GM18867 (cell line): ENCODE measurements at regions not wholly inside any gene's neighbourhood (a gene's known extent, or its start where the extent isn't known, plus 50 kb on each side); places are given as distances from the start of the nearest gene placed in this dataset.
A peak's percentile ranks its signal among the peaks of the same experiment; 100 is the strongest.

Experiments
- ATAC-seq: cut with Tn5 transposase; IDR thresholded peaks from one replicate; pipeline ENCODE4 v1.9.1; 2021; ENCODE audit warnings: mild to moderate bottlenecking, moderate library complexity; ENCODE audit not compliant: unreplicated experiment

- ATAC-seq, result no peak
Observed at GRCh38 chr4:81963763-81964020, 410.1 kb downstream of the HNRNPD start.

DNA sequence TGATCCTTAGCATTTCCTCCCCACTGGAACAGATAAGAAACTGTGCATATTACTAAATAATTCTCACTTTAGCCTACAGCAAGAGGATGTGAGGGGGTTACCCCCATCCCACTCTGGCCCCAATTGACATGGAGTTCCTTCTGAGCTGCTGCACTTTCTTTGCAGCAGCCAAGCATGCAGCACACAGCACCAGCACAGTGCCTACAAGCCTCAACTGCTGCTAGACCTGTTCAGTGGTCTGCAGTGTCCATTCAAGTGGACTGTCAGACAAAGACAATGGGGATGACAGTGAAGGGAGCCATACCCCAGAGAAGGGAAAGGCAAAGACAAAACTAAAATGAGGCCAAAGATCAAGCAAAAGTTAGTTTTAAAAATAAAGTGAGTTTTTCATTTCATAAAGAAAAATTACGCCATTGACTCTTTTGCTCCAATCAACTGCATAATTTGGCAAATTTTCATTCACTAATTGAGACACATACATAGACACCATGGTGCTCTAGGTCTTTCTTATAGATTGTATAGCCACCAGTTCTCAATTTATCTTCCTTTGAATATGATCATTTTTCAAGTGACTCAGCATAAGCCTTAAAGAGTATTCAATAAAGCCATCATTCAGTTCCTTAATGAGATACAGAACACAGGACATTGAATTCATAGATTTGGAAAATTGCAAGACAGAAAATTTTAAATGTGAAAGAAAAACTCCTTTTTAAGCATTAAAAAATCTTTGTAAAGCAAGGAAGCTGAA is 410.6 kb downstream of the HNRNPD start:
- ATAC-seq, result no peak

GRCh38 chr4:81960961-81961360 is 412.8 kb downstream of the HNRNPD start:
- ATAC-seq, result no peak

DNA sequence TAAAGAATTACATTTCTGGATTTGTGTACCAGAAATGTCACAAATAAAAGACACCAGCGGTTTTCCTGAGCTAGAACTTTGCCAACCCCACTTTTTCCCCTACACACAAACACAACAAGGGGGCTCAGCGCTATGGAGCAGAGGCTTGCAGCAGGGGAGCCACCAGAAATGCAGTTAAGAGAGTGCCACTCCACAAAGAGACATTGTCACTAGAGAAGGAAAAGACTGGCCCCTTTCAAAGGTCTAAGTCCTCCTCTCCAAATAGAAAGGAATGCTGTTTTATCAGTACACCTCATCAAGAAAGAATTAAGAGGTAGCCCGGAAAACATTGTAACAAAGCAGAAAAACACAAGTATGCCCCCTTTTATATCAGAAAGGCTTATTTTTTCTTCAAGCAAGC is 419.5 kb downstream of the HNRNPD start:
- ATAC-seq, result no peak

DNA sequence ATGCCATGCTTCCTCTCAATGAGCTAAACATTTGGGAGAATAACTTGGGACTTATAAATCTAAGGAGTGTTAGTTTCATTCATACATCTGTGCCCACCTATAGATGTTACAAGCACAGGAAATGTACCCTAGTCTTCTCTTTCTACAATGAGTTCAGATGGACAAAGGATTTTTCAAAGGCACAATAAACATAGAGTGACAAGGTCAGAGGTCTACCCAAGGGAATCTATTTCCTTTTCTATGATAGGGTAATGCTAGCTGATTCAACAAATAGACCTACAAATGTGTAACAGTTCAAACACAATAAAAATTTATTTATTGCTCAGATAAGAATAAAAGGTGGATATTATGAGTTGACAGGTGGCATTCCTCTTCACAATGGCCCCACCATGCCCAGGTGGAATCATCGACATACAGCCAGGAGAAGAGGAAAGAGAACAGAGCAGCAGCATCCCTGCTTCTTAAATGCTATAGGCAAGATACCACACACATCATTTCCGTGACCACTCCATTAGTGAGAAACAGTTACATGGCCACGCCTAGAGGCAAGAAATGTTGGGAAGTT is 421.8 kb downstream of the HNRNPD start:
- ATAC-seq, result no peak

DNA sequence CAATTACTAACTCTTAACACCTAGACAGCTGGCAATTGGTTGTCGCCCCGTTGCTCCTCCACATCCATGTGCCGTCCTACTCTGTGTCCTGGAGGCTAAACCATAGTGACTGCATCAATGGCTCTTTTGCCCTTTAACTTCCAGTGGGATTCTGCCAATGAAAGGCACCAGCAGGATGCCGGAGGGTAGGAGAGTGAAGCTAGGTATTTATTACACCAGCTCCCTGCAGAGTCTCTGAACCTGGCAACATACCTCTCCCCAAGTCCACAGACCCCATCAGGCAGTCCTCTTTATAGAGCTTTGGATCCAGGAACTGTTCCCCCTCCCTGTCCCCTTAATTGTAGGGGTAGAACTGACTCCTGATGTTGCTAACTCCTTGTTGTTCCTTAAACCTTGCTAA is 426.8 kb downstream of the HNRNPD start:
- ATAC-seq, result no peak

DNA sequence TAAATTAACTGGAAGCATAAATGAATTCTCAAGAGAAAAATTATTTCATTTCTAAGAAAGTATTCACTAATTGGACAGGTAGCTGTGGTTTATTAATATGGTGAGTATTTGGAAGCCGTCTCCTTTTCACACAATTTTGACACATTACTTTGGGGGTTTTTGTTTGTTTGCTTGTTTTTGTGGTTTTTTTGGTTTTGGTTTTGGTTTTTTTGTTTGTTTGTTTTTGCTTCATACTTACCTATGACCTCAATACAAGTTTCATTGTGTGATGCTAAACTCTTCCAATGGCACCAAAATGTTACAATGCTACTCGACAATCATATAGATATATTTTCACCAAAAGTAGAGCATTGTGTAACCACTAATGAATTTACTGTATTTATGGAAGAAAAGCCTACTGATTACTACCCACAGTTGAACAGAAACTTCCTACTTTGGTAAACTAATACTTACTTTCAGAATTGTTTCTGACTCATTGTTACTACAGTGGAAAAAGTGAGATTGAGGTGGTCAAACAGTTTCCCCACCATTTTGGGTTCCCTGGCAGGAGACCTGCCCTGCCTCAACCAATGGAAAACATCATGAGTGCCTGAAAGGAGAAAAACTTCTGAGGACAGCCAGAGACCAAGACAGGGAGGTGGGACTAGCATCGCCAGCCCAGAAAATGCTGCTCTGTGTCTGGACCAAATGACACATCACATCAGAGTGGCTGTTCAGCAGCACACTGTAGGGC is 443.1 kb downstream of the HNRNPD start:
- peak; percentile 63 for ATAC-seq

DNA sequence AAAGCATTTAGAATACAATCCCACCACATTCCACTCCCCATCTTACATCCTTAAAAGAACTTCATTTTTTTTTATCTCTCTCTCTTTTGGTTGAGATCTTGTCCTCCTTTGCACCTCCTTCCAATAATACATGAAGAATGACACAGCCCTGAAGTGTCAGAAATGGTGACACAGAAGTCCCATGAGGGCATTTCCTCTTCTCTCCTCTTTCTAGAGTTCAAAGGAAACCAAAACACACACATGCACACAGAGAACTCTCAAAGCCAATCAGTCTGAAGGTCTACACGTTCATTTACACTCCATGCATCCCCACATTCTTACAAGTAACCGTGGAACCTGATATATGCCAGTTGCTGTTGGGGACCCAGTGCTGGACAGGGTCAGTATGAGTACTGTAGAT is 450.7 kb downstream of the HNRNPD start:
- no peak for ATAC-seq

- no peak for ATAC-seq
Observed at GRCh38 chr4:81922313-81922712, 450.6 kb upstream of the RASGEF1B start.

DNA sequence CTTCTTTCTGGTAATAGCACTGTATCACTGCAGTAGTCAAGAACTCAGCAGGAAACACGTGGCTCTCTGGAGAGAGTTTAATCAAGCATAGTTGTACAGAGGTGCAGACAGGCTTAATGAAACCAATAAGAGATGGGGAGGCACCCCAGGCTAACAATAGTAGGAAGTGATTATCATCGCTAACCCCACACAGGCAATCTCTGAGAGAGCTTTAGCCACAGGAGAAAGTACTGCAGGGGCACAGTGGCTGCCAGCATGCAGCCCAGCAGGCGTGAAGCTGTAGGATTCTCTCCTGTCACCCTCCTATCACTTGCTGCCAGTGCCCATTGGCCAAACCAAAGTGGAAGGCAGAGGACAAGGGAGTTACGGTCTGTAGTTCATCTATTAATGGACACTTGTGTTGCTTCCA is 450.0 kb upstream of the RASGEF1B start:
- peak; percentile 62 for ATAC-seq

- no peak for ATAC-seq
Observed at GRCh38 chr4:81919810-81920209, 448.1 kb upstream of the RASGEF1B start.

GRCh38 chr4:81919223-81919622 is 447.5 kb upstream of the RASGEF1B start:
- peak; percentile 79 for ATAC-seq

GRCh38 chr4:81915430-81915829 is 443.7 kb upstream of the RASGEF1B start:
- ATAC-seq, result no peak

DNA sequence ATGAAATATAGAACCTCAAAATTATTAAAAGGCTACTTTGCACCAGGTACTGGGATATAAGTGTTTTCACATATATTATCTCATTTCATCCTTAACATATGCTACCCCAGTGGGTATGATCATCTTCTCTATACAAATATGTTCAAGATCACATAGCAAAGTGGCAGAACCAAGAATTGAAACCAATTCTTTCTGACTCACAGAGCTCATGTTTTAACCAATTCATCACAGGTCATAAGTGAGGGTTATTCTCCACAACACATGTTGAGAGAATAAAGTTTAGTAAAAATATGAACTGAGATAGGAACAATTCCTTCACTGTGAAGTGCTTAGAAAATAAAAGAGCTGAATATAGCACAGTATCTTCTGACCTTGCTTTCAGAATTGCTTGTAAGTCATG is 442.9 kb upstream of the RASGEF1B start:
- ATAC-seq, result no peak

DNA sequence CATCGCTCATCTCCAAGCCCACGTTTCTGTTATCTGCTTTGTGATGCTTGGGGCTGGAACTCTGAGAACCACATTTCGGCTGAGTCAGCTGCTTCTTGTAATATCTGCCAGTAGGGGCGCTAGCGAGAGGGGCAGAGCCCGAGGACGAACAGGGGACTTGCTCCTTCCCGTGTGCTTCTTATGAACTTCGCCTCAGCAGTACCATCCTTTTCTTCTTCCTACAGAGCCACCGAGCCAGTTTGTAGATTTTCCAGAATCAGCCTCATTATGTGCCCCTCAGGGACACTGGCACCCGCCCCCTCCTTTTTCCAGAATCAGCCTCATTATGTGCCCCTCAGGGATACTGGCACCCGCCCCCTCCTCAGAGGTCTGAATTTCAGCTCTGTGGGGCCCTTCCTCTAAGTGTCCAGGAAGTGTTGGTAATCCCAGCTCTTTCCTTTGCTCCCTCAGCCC is 441.7 kb upstream of the RASGEF1B start:
- peak; percentile 88 for ATAC-seq

DNA sequence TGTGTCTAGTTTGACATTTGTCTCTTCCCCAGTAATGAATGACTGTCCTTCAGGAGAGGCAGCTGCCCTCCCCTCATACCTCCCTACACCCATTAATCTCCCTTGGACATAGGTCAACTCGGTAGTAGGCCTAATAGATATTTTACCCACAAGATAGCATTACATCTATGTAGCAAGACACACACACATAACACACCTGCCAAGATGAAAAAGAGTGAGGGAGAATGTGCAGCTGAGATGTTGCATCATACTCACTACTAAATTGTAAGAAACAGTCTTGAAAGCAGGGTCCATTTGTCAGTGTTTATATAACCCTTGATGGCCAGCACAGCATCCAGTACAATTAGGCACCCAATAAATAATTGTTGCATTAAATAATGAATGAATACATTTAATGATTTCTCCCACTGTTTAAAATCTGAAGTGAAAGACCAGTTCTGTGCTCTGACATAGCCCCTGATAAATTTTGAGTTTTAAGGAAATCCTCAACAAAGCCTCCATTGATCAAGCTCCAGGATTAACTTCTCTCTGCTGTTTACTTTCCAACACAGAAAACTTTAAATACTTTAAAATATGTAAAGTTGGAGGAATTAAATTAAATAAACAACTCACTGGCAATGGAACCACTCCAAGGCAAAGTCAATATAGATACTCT is 440.8 kb upstream of the RASGEF1B start:
- no peak for ATAC-seq

GRCh38 chr4:81906905-81907304 is 435.2 kb upstream of the RASGEF1B start:
- no peak for ATAC-seq

DNA sequence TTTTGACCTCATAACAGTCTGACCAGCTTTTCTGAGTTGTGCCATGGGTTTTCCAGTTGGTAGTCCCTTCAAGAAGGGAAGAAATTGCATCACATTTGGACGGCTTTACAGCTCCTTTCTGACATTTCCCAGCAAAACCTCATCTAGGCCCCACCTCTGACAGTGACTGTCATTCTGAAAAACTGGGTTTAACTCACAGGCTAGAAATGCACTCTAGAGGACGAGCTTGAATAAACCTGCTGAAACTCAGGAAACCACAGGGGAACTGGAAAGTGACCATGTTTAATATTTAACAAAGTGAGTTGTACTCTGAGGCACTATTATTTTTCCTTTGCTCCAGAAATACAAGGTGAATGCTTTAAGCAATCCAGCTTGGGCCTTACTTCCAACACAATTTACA is 434.3 kb upstream of the RASGEF1B start:
- peak; percentile 99 for ATAC-seq

- no peak for ATAC-seq
Observed at GRCh38 chr4:81904121-81904520, 432.4 kb upstream of the RASGEF1B start.

DNA sequence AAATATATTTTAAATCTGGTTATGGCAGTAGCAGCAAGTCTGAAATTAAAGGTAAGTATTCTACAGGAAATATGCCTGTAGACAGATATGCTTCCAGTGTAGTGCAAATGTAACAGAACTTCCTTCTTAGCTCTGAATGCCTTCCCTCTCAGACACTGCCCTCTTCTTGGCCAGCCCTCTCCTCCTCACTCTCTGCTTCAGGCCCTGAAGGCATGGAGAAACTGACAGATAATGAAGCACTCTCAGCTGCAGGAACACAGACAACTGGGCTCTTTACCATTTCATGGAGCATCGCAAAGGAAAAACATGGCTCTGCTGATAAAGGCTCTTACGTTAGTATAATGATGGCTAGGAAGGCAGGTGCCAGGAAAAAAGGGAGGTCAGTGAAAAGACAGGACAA is 431.5 kb upstream of the RASGEF1B start:
- no peak for ATAC-seq

GRCh38 chr4:81898862-81899504 is 427.3 kb upstream of the RASGEF1B start:
- no peak for ATAC-seq
